Putamen (tissue), 1 donor: ENCODE measurements at regions not wholly inside any gene's neighbourhood (a gene's known extent, or its start where the extent isn't known, plus 50 kb on each side); places are given as distances from the start of the nearest gene placed in this dataset.

Experiments used
- DNase-seq: peaks from one replicate; pipeline ENCODE4 v3.0.0-alpha.2; 2016; ENCODE audit warnings: low spot score

DNA sequence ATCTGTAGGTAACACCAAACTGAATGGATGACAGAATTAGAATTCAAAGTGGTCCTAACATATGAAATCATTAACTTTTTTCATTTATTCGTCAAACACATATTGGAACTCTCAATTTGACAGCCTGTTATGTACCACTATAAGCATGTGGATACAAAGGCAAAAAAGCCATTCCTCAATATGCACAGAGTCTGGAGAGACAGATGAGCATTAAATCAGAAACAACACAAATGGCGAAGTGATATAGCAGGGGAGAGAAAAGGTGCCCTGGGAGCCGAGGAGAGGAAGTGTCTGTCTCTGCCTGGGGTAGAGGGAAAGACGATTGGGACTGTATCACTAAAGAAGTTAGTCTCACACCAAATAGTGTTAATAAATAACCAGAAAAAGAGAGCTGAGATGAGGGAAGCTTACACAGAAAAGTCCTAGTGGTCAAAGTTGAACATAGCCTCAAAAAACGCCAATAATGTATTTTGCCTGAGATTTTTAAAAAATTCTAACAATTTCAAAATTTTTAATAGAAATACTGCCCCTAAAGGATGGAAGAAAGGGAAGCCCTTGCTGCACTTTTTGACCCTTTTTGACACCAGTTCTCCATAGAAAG lies 417.5 kb downstream of the TUSC7 start:
- no peak for DNase-seq

DNA sequence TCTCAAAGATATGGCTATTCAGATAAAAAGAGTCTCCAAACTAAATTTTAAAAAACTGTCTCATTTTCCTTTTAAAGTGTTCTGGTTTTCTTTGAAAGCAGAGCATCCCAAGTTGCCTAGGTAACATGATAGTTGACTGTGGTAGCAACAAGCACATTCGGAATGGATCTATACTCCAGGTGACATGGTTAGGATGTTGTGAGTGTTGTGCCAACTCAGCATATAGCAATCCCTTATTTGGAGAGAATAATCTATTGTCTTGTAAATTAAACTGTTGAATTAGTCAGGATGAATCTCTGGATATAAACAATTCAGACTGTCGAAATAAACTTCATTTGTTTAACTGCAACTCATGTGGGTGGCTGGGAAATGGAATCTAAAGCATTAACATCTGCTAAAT lies 418.6 kb downstream of the TUSC7 start:
- no peak for DNase-seq

GRCh38 chr3:117128872-117129271 lies 419.3 kb downstream of the TUSC7 start:
- DNase-seq = no peak

DNA sequence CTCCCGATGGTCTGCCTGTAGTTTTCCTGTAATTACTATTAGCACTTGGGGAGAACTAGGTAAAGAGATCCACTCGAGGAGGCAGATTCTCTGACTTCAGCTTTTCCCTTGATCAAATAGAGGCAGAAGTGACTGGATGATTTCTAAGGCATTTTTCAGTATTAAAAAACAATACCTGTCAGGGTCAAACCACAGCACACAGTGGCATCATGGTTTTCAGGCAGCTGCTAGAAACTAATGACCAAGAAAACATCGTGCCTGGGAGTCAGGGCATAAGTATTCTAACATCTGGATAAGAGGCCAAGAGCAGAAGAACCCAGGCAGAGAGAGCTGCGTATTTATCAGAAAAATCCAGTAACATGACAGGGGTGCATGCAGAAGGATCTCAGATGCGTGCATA lies 419.9 kb downstream of the TUSC7 start:
- DNase-seq = no peak

GRCh38 chr3:117130222-117130621 lies 420.6 kb downstream of the TUSC7 start:
- no peak for DNase-seq

GRCh38 chr3:117131259-117131658 lies 421.7 kb downstream of the TUSC7 start:
- no peak for DNase-seq

- DNase-seq = no peak
Measured at GRCh38 chr3:117133066-117133465, 423.5 kb downstream of the TUSC7 start.

DNA sequence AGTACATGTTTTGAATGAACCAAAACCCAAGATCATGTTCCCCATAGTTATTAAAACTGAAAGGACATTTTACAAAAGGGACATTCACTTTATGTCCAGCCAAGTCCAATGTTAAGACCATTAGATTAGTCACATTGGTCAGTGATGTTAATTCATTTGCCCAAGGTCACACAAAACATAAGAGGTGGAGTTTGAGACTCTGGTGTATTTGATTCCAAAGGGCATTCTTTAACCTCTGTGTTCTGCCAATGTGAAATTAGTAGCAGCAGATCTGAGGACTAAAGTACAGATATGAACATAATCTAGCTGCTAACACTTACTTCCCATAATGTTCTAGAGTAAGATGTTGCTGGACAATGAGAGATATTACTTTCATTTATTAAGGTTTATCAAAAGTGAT lies 425.6 kb downstream of the TUSC7 start:
- DNase-seq = no peak

DNA sequence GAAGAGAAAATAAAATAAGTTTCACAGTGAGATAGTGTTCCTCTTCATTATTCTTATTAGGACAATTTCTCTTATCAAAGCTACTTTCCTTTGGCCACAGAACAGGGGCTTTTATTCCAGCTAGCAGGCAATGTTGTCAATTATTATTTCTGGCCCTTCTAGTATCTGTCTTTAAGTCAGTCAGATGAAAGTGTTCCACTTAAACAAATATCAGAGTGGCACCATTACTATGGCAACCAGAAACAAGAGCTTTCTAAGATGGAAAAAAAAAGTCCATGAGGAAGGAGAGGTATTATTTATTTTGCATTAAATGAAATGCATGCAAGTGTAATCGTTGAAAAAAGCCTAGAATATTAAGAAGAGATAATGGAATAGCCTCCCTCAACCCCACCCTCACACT lies 426.4 kb downstream of the TUSC7 start:
- DNase-seq = no peak

GRCh38 chr3:117137065-117137464 lies 427.5 kb downstream of the TUSC7 start:
- no peak for DNase-seq

DNA sequence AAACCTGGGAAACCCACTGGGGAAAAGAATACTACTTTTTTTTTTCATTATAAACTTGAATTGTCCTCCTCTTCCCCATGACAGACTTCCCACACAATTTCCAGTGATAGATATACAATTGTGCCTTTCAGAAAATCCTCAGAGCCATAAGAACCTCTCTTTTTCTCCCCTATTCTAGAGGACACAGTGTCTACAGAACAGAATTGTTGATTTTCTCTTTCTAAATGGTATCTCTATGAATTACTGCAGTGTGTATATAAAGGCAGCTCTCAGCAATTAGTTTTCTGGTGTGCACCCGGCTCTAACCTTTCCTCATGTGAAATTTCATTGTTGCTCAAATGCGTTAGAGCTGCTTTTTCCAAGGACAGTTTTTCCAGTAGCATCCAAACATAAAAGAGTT lies 430.1 kb downstream of the TUSC7 start:
- no peak for DNase-seq

DNA sequence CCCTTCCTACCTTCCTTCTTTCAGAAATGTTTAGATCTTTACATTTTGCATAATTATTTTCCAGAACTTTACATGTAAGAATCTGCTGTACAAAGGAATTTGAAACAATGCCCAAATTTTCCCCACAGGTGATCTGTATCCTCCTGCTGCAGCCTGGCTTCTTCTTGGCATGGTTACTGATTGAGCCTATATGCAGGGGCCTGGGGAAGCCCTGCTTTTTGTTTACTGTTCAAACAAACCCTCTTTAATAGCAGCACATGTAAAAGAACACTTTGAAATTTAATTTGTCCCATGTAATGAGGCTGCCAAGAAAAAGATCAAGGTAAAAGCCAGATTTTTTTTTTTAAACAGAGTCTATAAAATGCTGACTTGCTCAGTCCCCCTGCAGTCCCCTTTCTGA lies 432.2 kb downstream of the TUSC7 start:
- no peak for DNase-seq

DNA sequence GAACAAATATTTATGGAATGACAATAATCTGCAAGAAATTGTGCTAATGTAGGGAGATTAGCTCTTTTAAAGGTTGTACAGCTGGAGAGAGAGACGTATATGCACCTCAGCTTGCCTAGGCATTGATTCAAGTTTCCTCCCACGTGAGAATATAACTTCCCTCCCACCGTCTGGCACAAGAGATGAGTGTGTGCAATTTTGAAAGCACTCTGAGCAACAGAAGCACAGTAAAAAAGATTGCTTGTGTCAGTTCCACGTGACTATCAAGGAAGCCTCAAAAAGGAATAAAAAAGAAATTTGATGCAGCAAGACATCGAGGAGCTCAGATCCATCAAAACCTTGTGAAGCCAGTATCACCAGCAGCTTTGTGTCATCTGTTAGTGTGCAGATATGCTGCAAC lies 435.3 kb downstream of the TUSC7 start:
- peak; percentile 62 for DNase-seq

GRCh38 chr3:117145677-117146076 lies 436.1 kb downstream of the TUSC7 start:
- DNase-seq = no peak

DNA sequence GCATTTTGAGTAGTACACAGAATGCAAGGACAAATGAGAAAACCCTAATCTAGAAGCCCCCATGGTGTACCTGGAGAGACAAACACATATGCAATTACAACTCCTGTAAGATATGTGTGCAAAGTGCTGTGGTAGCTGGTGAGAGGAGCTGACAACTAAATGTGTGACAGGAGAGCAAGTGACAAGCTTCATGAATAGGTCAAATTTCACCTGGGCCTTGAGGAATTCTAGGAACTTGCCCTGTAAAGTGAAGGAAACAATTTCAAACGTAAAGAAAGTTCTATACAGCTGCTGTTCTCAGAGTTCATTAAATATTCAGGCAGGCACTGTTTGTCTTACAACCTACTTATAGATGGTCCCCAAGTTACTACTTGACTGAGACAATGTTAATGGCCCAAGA lies 437.0 kb downstream of the TUSC7 start:
- DNase-seq = no peak

GRCh38 chr3:117149584-117149983 lies 440.0 kb downstream of the TUSC7 start:
- DNase-seq = no peak

GRCh38 chr3:117150628-117151027 lies 441.0 kb downstream of the TUSC7 start:
- no peak for DNase-seq

DNA sequence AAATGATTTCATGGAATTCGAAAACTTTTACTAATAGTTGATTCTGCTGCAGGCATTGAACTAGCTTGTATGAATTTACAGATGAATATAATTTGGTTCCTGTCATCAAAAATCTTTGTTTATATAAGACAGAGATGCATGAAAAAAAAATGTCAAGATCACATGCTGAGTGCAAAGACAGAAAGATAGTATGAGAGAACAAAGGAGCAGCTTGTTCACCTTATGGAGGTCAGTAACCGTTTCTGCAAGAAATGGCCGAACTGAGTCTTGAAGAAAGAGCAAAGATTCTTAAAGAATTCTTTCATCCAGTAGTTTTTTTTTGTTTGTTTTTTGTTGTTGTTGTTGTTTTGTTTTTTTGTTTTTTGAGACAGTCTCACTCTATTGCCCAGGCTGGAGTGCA lies 450.6 kb downstream of the TUSC7 start:
- DNase-seq = no peak

DNA sequence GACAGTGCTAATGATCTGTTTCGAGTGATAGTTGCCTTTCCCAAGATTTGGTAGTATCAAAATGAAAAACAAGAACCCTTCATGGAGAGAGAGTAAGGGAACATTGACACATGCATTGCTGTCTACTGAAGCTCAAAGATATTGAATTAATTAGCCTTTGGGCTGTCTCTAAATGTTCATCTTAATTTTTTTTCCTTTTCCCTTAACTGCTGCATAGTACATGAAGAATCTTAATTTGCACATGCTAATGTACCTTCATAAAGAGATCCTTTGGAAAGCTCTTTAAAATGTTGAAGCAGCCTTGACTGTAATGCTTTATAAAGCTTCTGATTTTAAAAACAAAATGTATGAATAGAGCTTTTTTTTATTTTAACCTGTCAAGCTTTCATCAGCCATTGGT lies 452.2 kb downstream of the TUSC7 start:
- DNase-seq = no peak

DNA sequence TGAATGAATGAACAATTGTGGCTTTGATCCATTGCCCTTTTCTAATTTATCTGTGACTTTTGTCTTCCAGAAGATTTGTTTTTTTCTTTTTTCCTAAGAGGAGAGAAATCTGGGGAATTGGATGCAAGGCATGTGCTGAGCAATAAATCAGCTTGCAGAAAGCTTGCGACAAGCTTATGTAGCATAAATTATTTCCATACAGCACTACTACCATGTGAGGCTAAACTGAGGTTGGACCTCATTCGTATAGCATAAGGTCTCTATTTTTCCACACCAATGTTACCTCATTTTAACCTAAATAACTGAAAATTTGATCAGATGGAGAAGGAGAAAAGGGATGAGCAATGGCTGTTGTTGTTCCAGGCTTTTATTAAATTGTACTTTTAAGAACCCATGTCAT lies 455.6 kb downstream of the TUSC7 start:
- no peak for DNase-seq

GRCh38 chr3:117165601-117166051 lies 456.0 kb downstream of the TUSC7 start:
- DNase-seq = no peak

DNA sequence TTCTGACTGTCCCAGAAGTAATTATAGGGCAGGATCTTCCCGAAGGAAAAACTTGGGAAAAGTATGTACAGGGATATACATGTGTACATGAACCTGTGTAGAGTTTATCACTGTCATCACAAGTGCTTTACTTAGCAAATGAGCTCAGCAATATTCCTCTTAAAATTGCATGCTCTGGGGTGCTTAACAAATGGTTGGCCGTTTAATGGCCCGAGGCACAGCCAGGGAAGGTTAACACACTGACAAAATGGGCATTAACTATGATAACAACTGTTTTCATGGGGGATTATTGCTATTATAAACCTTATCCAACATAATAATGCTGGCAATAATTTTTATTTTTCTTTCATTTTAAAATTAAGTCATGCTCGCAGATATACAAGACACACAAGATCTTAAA lies 459.3 kb downstream of the TUSC7 start:
- no peak for DNase-seq

DNA sequence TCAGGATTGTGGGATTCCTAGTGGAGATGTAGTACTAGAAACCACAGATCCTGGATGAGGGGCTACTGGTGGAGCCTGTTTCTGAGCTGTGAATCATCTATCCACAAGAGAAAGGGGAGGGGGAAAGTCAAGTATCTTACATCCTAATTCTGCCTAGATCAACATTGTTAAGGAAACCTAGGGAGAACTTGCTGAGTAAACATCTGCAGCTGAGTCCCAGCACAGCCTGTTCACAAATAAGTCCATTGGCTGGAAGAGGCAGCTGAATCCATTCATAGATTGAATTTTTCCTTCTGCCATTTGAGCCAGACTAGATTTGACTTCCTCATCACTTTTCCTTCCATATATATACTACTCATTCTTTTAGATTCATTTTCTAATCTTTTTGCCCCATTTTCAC lies 460.5 kb downstream of the TUSC7 start:
- DNase-seq = no peak

DNA sequence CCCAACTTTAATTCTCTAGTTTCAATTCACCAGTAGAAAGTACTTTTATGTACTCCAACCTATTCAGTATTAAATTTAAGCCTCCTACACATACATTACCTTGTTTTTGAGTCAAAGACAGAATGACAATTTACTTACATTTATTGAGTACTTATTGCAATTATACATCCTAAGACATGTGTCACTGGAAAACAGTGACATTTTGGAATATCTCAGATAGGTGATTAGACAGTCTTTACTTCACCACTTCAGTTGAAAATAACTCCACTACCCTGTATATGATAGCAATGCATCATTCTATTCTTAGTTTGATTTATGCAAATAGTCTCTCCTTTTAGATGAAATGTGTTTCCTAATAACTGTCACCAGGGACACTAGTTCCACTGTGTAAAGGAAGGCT lies 461.5 kb downstream of the TUSC7 start:
- peak; percentile 56 for DNase-seq

DNA sequence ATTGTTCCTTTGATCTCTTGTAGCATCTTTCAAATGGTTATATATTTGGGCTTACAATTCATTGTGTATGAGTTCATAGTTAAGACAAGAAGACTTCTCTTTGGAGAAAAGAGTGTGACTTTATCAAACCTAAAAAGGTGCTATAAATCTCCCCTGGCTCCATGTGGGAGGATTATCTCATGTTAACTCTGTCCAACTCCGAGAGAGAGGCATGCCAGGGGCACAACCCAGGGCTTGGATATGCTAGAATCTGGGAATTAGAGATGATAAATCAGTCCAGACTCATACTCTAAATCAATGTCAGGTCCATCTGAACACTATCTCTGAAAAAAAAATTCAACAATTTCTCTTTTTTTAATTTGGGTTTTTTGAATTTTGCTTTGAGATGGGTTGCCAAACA lies 462.8 kb downstream of the TUSC7 start:
- no peak for DNase-seq
